Natural killer cell (primary cell): ENCODE measurements at regions not wholly inside any gene's neighbourhood (a gene's known extent, or its start where the extent isn't known, plus 50 kb on each side); places are given as distances from the start of the nearest gene placed in this dataset.
"Not testable (repeated sequence)": the region's sequence is repeated elsewhere in the genome, so short reads cannot be mapped to it uniquely, and the experiment has no call there.

Experiments used
- ATAC-seq, 3 donors: fragments of 150-1000 bp in 2 of 3; fragments of 200-7000 bp in 1 of 3; cut with Tn5 transposase; 1 replicate in 1 of 3; 2 replicates in 2 of 3; pipeline ENCODE4 v1.10.0; 2021; ENCODE audit warnings: mild to moderate bottlenecking in 2 of 3, moderate library complexity in 2 of 3
- DNase-seq, 2 donors: peaks; one replicate each; pipeline versions ENCODE4 v3.0.0 to v3.0.0-alpha.2; 2013 to 2021; ENCODE audit warnings: mixed read lengths in 1 of 2
- H3K27ac ChIP-seq: one replicate; pipeline ENCODE4 v1.5.1; 2013; ENCODE audit warnings: mild to moderate bottlenecking, low read length
- H3K27me3 ChIP-seq: one replicate; pipeline ENCODE4 v1.6.1; 2013; ENCODE audit warnings: low read length; ENCODE audit not compliant: control insufficient read depth, insufficient read depth
- H3K36me3 ChIP-seq: one replicate; pipeline ENCODE4 v1.6.1; 2013; ENCODE audit warnings: low read length; ENCODE audit not compliant: control insufficient read depth, insufficient read depth
- H3K4me1 ChIP-seq: one replicate; pipeline ENCODE4 v1.6.1; 2013; ENCODE audit warnings: low read length; ENCODE audit not compliant: control insufficient read depth, insufficient read depth
- H3K4me3 ChIP-seq: one replicate; pipeline ENCODE4 v1.5.1; 2013; ENCODE audit warnings: low read length
- H3K9me3 ChIP-seq: one replicate; pipeline ENCODE4 v1.6.1; 2013; ENCODE audit warnings: low read length; ENCODE audit not compliant: control insufficient read depth, insufficient read depth
- H3K27ac Mint-ChIP-seq, 2 donors: one replicate each; pipeline ENCODE4 v1.8.0; 2022; ENCODE audit warnings: mild to moderate bottlenecking in 2 of 2, mixed read lengths in 2 of 2, moderate library complexity in 1 of 2
- H3K27me3 Mint-ChIP-seq, 2 donors: one replicate each; pipeline ENCODE4 v1.8.0; 2022; ENCODE audit warnings: low read depth in 2 of 2, mixed read lengths in 2 of 2
- H3K36me3 Mint-ChIP-seq: one replicate; pipeline ENCODE4 v1.8.0; 2022; ENCODE audit warnings: mixed read lengths
- H3K4me1 Mint-ChIP-seq, 2 donors: one replicate each; pipeline ENCODE4 v1.8.0; 2022; ENCODE audit warnings: mixed read lengths in 2 of 2
- H3K4me3 Mint-ChIP-seq: one replicate; pipeline ENCODE4 v1.8.0; 2022; ENCODE audit warnings: mild to moderate bottlenecking, moderate library complexity, mixed read lengths
- H3K9me3 Mint-ChIP-seq, 2 donors: one replicate each; pipeline ENCODE4 v1.8.0; 2022; ENCODE audit warnings: mixed read lengths in 2 of 2
- CTCF ChIP-seq: fragments of 200-600 bp; IDR thresholded peaks from one replicate; pipeline ENCODE4 v1.8.0; 2022; ENCODE audit warnings: antibody characterized with exemption
- WGBS: methylation state at CpG from one replicate; pipeline ENCODE4 v1.1.7; 2013; ENCODE audit warnings: missing lambda C conversion rate; ENCODE audit not compliant: insufficient coverage; 5-methylcytosine and 5-hydroxymethylcytosine counted together
- intact Hi-C: fragments of 100-400 bp; cut with micrococcal nuclease; formaldehyde crosslinking; loops from one replicate; pipeline ENCODE4 v1.14.2; 2022

DNA sequence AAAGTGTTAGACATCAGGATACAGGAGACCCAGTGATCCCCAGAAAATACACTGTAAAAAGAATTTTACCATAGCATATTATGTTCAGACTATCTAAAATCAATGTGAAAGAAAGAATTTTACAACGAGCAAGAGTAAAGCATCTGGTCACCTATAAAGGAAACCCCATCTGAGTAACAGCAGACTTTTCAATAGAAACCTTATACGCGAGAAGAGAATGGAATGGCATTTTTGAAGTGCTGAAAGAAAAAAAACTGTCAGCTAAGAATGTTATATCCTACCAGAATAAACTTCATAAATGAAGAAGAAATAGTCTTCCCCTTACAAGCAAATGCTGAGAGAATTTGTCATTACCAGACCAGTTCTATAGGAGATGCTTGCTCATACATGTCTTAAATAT lies 532.1 kb upstream of the NR5A2 start:
- Histone ChIP-seq H3K9me3 (peaks cover 9% of the 10 kb centered on the region), H3K4me3 (no peak overlapping the region), H3K4me1 (no peaks in the 10 kb centered on the region), H3K36me3 (no peaks in the 10 kb centered on the region), H3K27ac (no peak overlapping the region), H3K27me3 (no peaks in the 10 kb centered on the region)
- Mint-ChIP-seq H3K4me3 (no peak overlapping the region), H3K4me1 (no peaks in the 10 kb centered on the region), H3K27me3 (peaks cover 5 to 18% of the 10 kb centered on the region in 2 donors), H3K27ac (no peak overlapping the region), H3K9me3 (peaks cover 8 to 9% of the 10 kb centered on the region in 2 donors), H3K36me3 (no peaks in the 10 kb centered on the region)
- DNase-seq, result no peak
- intact Hi-C loops, result no loop called here
- WGBS, result no CpG with 5 or more reads among the region's 3 CpGs
- ATAC-seq, result no peak
- TF ChIP-seq CTCF, result no peak

- H3K27me3 ChIP-seq, ATAC-seq, H3K4me3 ChIP-seq, H3K27ac Mint-ChIP-seq, H3K4me1 Mint-ChIP-seq, intact Hi-C loops, H3K4me1 ChIP-seq, H3K27ac ChIP-seq, H3K36me3 ChIP-seq, H3K4me3 Mint-ChIP-seq, H3K36me3 Mint-ChIP-seq, DNase-seq, H3K9me3 ChIP-seq, H3K9me3 Mint-ChIP-seq: not testable (repeated sequence)
- no CpG with 5 or more reads among the region's 1 CpG for WGBS
- peaks cover 5 to 25% of the 10 kb centered on the region in 2 donors for H3K27me3 Mint-ChIP-seq
These were observed 528.7 kb upstream of the NR5A2 start for GRCh38 chr1:199498802-199499201.

DNA sequence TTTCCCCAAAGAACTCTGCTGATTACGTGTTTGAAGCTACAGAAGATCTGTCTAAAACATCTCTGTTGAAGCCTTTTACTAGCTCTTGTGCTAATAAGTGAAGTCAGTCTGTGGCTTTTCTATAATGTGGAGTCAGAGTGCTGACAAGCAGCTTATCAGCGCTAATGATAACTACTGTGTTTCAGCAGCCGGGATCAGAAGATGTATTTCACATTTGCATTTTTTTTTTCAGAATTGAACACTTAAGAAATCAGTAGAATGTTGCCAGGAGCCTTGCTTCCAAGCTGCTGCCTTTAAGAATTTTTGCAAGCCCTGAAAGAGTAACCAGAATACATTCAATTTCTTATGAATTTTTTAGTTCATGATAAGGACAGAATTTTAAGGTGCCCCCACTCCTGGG lies 519.4 kb upstream of the NR5A2 start:
- DNase-seq (no peak), ATAC-seq (no peak)
- Histone ChIP-seq H3K36me3 (no peaks in the 10 kb centered on the region), H3K4me1 (no peaks in the 10 kb centered on the region), H3K4me3 (no peak overlapping the region), H3K9me3 (no peaks in the 10 kb centered on the region), H3K27me3 (no peaks in the 10 kb centered on the region), H3K27ac (no peak overlapping the region)
- WGBS, result 87% methylated on average over 3 of the region's 3 CpGs
- H3K9me3 Mint-ChIP-seq, result no peaks in the 10 kb centered on the region
- H3K36me3 Mint-ChIP-seq, result no peaks in the 10 kb centered on the region
- H3K4me3 Mint-ChIP-seq, result no peak overlapping the region
- peaks cover 9 to 15% of the 10 kb centered on the region in 2 donors for H3K4me1 Mint-ChIP-seq
- intact Hi-C loops, result no loop called here
- TF ChIP-seq CTCF, result no peak
- H3K27me3 Mint-ChIP-seq, result peaks cover 0 to 19% of the 10 kb centered on the region in 2 donors
- H3K27ac Mint-ChIP-seq, result no peak overlapping the region

- Mint-ChIP-seq H3K9me3 (no peaks in the 10 kb centered on the region), H3K27ac (no peak overlapping the region), H3K4me1 (peaks cover 9 to 15% of the 10 kb centered on the region in 2 donors), H3K36me3 (no peaks in the 10 kb centered on the region), H3K4me3 (no peak overlapping the region), H3K27me3 (peaks cover 0 to 13% of the 10 kb centered on the region in 2 donors)
- Histone ChIP-seq H3K36me3 (no peaks in the 10 kb centered on the region), H3K9me3 (no peaks in the 10 kb centered on the region), H3K27me3 (no peaks in the 10 kb centered on the region), H3K27ac (no peak overlapping the region), H3K4me3 (no peak overlapping the region), H3K4me1 (no peaks in the 10 kb centered on the region)
- TF ChIP-seq CTCF, result no peak
- 79% methylated on average over 2 of the region's 2 CpGs for WGBS
- DNase-seq (no peak), ATAC-seq (no peak)
- intact Hi-C loops, result no loop called here
These were observed 518.9 kb upstream of the NR5A2 start for GRCh38 chr1:199508653-199509052.
